ENCODE measurements at regions not wholly inside any gene's neighbourhood (a gene's known extent, or its start where the extent isn't known, plus 50 kb on each side); places are given as distances from the start of the nearest gene placed in this dataset.

- Mint-ChIP-seq H3K36me3 (no peaks in the 10 kb centered on the region), H3K27ac (no peak overlapping the region), H3K27me3 (no peaks in the 10 kb centered on the region), H3K4me1 (ENCODE audit: unreplicated experiment) (no peaks in the 10 kb centered on the region), H3K9me3 (no peaks in the 10 kb centered on the region), H3K4me3 (no peak overlapping the region)
- TF ChIP-seq CTCF (conservative IDR thresholded peaks at IDR 0.05), result no peak
- no peak for DNase-seq (ENCODE audit: extremely low spot score, unreplicated experiment)
Measured at GRCh38 chr12:67400742-67401141, 131.6 kb downstream of the CAND1 start.

GRCh38 chr12:67410246-67410645 is 141.1 kb downstream of the CAND1 start:
- Mint-ChIP-seq H3K27ac (no peak overlapping the region), H3K9me3 (peaks cover 14% of the 10 kb centered on the region), H3K4me3 (no peak overlapping the region), H3K27me3 (no peaks in the 10 kb centered on the region), H3K4me1 (ENCODE audit: unreplicated experiment) (peaks cover 20% of the 10 kb centered on the region), H3K36me3 (no peaks in the 10 kb centered on the region)
- DNase-seq (ENCODE audit: extremely low spot score, unreplicated experiment), result no peak
- no peak for TF ChIP-seq CTCF (conservative IDR thresholded peaks at IDR 0.05)

DNA sequence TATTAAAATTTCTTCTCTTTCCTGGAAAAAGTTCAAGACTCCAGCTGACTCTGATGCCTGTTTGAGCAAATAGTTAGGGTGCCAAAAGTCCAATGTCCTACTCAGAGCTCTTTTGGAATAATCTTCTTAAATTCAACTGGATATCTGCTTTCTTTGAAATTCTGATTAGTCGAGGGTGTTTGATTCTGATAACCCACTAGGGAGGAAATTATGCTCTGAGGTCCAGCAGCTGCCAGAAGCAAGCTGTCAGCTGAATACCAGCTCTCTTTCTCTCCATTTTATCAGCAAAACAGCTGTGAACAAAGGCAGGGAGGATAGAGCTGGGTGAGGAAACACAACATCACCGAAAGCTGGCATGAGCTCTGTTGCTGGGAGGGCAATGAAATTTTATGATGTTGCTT is 141.5 kb downstream of the CAND1 start:
- Mint-ChIP-seq H3K27me3 (no peaks in the 10 kb centered on the region), H3K4me3 (no peak overlapping the region), H3K4me1 (ENCODE audit: unreplicated experiment) (peaks cover 23% of the 10 kb centered on the region), H3K27ac (no peak overlapping the region), H3K36me3 (no peaks in the 10 kb centered on the region), H3K9me3 (peaks cover 14% of the 10 kb centered on the region)
- no peak for TF ChIP-seq CTCF (conservative IDR thresholded peaks at IDR 0.05)
- DNase-seq (ENCODE audit: extremely low spot score, unreplicated experiment), result no peak

DNA sequence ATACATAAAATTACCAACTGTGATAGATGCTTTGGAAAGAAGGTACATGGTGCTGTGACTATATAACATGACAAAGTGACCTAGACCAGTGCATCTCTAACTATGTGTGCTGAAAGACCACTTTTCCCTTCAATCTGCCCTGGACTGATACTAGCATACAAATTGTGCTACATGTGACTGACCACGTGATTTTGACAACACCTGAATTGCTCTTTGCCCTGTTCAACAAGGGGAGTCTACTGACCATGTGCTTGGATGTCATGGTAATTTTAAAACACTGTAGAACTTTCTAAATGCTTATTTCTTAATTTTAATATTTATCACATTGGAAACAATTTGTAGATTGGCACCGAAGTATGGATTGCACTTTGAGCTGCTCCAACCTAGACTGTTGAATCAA is 142.4 kb downstream of the CAND1 start:
- H3K36me3 Mint-ChIP-seq, result no peaks in the 10 kb centered on the region
- peaks cover 7% of the 10 kb centered on the region for H3K9me3 Mint-ChIP-seq
- H3K27ac Mint-ChIP-seq, result no peak overlapping the region
- H3K4me1 Mint-ChIP-seq (ENCODE audit: unreplicated experiment), result peaks cover 23% of the 10 kb centered on the region
- no peak for TF ChIP-seq CTCF (conservative IDR thresholded peaks at IDR 0.05)
- no peaks in the 10 kb centered on the region for H3K27me3 Mint-ChIP-seq
- no peak for DNase-seq (ENCODE audit: extremely low spot score, unreplicated experiment)
- no peak overlapping the region for H3K4me3 Mint-ChIP-seq

- no peak for DNase-seq (ENCODE audit: extremely low spot score, unreplicated experiment)
- peak overlapping the region; percentile 32 for H3K27ac Mint-ChIP-seq
Measured at GRCh38 chr12:67413577-67413976, 144.4 kb downstream of the CAND1 start.

More at GRCh38 chr12:67413577-67413976, 144.4 kb downstream of the CAND1 start:
- Mint-ChIP-seq H3K27me3 (no peaks in the 10 kb centered on the region), H3K36me3 (no peaks in the 10 kb centered on the region), H3K4me3 (no peak overlapping the region), H3K9me3 (no peaks in the 10 kb centered on the region), H3K4me1 (ENCODE audit: unreplicated experiment) (peaks cover 23% of the 10 kb centered on the region)
- no peak for TF ChIP-seq CTCF (conservative IDR thresholded peaks at IDR 0.05)

Measured in type B pancreatic cell (in vitro differentiated cells).